GM11168 (cell line): ENCODE measurements at regions not wholly inside any gene's neighbourhood (a gene's known extent, or its start where the extent isn't known, plus 50 kb on each side); places are given as distances from the start of the nearest gene placed in this dataset.

Source experiments
- in situ Hi-C: fragments of 300-500 bp; cut with MboI; formaldehyde crosslinking; loops from one replicate; pipeline ENCODE4 v1.12.0; 2022; ENCODE audit warnings: low sequenced_read_pairs; ENCODE audit not compliant: unreplicated experiment

DNA sequence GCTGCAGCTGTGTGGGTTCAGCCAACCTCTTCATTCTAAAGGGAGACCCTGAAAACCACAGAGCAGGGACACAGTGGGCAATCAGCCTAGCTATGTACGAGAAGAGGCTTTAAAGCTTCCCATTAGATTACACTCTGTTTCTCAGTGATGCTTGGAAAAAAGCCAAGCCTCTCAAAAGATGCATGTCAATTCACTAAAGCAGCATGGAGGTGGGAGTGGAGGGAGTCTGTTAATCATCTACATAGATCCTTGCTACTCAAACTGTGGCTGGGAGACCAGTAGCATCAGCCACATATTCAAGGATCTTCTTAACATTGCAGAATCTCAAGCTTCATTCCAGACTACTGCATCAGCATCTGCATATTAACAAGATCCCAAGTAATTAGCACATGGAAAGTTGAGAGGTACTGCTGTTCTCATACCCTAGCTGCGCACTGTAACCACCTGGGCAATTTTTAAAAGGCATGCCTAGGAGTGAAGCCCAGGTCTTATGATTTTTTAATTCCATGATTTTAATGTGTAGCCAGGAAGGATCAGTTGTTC is 305.9 kb downstream of the PMP22 start:
- in situ Hi-C loops, result no loop called here

DNA sequence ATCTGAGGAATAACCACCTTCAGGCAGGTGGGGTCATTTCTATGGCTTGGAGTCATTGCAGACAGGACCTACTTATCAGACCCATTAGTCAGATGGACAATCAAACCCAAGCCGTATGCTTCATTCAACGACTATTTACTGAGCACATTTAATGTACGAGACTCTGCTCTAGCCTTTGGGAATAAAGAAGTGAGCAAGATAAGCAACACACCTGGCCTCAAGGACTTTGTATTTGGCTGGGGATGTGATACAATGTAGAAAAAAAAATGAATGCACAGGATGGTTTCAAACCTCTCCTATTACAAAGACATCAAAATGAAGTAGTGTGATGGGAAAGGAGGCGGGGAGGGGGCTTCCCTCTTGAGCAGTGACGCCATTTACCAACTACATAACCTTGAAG is 311.7 kb downstream of the PMP22 start:
- in situ Hi-C loops, result no loop called here

DNA sequence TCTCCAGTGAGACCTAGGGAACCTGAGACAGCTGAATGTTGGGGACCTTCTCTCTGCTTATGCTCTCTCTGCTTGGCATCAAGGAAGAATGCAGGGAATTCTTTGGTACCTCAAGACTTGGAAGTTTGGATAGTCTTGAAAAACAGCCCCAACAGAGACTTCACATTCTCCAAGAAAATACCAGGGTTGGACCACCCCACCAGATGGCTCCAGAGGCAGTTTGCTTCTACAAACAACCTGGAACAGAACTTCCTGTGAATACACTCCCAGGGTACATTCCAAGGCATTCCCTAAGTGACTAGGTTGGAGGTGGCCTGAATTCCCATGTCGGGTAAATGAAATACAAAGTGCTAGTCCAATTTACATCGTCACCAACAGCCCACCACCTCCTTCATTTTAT is 314.4 kb downstream of the PMP22 start:
- in situ Hi-C loops, result no loop called here

DNA sequence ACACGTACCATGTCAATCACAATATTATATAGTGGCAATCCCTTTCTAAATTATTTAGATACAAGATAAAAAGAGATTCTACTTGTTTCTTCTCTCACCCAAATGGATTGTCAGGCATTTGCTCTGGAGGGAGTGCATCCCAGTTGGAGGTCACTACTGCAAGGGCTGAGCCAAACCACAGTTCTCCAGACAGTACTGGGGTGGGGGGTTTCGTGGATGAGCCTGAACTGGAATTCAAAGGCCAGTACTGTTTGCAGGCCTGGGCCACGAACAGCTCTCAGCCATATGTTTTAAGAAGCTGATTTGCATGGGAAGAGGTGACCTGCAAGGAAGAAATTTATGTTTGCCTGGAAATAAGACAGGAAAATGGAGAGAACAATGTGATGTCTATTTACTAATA is 314.9 kb downstream of the PMP22 start:
- in situ Hi-C loops, result no loop called here

DNA sequence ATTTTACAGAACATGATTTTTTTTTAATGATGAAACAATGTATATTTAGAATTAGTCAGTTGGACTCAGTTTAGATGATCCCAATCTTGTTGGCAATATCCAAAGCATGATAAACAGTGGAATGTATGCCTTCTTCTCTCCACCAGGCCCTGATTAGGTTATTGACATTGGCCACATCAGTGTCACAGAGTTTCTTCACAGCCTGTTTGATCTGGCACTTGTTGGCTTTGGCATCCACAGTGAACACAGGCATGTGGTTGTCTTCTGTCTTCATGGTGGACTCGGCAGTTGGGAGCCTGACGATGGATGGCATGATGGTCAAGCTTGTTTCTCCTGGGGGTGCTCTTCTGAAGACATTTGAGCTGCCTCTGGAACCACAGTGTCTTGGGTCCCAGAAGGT is 317.5 kb downstream of the PMP22 start:
- in situ Hi-C loops, result no loop called here

DNA sequence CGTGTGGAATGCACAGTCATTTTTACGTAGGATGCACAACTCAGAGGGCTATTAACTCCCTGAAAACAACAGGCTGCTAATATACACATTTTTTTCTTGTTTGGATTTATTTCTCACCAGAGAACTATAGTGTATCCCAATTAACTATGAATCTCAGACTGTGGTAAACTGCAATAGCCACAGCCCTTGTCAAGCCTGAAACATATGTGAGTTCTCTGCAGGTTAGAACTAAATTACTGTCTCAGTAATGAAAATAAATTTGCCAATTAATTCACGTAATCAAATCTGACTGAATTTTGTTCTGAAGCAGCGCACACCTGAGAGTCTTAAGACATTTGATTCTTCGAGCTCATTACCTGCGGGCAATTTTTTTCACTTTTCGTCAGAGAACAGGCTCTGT is 318.6 kb downstream of the PMP22 start:
- in situ Hi-C loops, result no loop called here

DNA sequence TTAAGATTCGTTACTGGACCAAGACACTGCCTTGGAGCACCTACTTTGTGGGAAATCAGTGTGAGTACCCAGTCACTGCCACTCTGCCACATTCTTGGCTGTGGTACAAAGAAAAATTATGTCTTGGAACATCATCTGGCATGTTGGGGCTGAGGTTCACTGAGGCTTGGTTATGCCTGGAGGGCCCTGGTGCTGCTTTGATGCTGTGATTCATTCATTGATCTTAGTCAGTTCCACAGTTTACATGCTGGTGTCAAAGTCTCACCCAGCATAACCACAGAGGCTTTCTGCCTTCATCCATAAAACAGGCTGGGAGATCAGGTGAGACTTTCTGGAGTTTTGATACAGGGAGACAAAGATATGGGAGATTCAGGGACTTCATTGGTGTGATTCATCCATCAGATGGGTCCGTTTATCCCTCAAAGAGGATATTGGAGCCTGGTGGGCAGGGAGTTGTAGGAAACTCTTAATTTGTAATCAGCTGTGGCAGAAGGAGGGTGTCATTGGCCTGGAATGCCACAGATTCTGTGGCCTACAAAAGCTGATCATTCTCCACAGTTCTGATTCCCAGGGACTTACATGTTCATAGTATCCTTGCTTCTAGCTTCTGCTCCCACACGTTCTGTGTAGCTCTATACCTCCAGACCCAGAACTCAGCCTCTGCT is 322.5 kb downstream of the PMP22 start:
- in situ Hi-C loops, result no loop called here

DNA sequence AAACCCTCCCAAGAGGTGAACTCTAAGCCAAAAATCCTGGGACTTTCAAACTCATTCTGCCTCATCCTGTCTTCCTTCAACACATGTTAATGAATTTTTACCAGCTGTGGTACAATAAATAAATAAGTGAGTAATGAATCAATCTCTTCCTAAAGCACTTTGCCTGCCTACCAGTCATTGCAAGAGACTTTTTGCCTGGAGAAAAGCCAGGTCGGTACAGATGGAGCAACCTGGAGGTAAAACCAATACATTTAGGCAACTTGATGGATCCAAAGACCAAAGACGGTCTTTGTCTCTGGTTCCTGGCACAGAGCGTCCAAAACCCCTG is 324.2 kb downstream of the PMP22 start:
- in situ Hi-C loops, result no loop called here

DNA sequence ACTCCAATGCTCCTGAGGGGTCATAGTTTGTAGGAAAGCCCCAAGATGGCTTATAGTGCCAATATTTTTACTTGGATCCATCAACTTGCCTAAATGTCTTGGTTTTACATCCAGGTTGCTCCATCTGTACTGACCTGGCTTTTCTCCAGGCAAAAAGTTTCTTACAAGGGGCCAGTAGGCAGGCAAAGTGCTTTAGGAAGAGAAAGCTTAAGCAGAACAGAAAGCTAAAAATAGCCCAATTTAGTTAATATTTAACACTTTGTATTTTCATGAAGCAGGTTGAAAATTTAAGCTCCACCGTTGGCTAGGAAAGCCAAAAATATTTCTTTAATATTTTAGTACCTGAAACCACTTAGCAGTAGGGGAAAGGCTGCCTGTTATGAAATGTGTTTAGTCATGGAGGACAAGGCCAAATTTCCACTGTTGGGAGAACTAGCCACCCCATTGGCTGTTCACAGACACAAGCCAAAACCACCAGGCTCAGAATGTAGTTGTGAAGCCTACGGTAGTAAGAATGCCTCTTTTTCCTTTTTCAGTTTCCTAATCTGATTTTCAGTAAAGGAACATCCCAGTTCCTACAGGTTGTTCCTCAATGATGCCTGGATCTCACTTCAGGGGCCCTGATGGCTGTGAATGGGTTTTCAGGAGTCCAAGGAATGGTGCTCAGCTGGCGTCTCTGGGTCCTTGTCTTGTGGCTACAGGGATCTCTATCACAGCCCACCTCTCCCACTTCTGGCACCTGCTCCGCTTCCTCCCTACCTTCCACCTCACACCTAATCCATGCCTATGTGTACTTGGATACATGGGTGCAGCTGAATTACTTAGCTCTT is 324.8 kb downstream of the PMP22 start:
- in situ Hi-C loops, result no loop called here

DNA sequence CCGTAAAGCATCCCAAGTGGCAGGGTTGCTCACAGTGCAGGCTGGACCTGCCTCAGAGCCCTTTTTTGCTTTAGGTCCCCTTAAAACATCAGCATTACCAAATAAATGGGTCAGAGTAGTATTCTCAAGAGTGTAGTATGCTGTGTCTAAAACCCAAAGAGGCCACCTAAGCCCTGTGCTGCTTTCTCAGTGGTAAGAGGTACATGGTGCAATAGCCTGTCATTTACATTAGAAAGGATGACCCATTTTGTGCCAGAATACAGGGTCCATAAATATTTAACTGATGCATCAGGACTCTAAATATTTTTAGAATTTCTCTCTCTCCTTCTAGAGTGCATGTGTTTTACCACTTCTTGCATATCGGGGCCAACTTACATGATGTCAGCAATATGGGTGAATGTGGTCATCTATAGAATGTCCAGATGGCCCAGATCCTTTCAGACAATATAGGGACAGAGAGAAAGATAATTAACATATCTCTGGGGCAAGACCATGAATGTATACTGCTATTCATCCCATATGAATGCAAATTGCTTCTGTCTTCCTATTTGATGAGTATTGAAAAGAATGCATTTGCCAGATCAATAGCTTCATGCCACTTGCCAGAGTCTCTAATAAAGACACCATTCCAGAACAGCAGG is 329.2 kb downstream of the PMP22 start:
- in situ Hi-C loops, result no loop called here

DNA sequence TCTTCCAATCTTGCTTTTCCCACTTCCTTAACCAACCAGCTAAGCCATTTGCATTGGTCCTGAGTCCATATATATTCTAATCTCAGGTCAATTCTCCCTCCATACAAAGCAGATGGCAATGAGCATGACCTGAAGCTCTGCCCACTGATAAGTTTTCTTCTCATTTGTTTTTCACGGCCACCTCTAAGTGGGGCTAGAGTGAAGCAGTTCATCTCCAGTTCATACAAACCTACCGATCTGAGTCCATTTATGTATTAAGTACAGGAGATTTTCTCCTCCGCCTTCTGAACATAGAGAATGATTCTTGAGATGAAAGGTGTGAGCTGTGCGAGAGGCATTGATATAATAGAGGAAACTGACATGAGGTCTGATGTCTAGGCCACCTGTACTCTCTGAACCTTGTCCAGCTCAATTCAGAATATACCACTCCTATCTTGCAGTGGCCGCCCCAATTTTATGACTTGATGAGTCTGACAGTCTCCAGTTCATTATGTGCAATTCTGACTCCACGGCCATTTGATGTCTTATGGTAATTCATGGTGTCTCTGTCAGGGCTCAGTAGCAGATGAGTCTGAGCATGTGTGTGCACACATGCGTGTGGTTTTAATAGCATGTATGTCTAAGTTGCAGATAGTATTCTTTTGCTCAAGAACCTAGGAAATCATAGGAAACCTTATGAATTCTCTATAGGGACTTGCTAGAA is 329.8 kb downstream of the PMP22 start:
- in situ Hi-C loops, result no loop called here

DNA sequence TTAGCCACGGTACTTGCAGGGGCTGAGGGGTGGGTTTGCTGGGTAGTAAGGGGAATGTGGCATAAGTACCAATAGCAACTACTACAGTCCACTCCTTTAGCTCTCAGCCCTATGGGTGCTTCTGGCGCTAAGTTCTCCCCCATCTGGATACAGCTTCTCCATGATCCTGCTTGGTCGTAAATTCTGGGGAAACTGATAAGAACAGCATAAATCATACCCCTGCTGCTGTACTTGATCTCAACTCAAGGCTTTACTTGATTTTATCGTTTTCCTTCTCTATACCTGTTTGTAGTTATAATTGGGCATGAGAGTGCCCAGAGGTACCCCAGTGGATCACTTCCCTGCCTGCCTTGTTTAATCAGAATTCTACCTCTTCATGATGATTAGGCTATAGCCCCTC is 331.4 kb downstream of the PMP22 start:
- in situ Hi-C loops, result no loop called here

DNA sequence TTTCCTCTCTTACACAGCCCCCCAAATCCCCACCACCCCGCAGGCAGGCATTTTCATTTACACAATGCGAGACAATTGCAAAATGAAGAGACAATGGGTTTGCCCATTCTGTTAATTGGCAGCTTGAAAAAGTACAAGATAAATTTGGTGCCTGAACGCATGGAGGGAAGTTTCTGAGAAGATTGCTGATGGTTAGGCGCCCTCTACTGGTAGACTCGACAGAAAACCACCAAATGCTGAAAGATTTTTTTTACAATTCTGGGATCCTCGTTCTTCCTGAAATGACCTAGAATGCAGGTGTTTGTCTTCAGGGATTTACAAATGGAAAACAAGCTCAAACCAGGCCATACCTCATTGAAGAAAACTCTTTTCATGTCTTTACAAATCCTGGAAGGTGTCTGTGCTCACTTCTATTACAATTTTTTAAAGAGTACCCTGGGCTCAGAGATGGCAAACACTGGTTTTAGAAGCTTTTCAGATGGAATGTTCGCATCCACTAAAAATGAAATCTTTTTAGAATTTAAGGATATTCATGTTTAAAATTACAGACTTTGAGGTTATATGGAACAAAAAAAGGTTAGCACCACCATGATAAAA is 338.5 kb downstream of the PMP22 start:
- in situ Hi-C loops, result no loop called here

DNA sequence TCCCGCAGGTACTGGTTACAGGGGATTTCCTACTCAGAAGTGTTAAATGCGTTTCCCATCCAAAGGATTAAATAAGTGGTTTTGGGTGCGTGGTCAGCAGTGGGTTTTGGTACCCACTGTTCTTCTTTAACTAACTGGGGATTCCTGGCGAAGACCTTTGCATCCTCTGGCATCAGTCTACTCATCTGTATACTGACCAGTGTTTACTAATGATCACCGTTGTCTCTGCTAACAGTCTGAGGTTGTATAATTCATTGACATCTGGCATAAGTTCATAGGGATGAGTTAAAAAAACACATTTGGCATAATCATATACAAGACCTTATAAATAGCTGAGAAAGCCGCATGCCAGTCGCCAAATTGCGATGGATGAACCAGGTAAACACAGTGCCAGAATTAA is 339.1 kb downstream of the PMP22 start:
- in situ Hi-C loops, result no loop called here

DNA sequence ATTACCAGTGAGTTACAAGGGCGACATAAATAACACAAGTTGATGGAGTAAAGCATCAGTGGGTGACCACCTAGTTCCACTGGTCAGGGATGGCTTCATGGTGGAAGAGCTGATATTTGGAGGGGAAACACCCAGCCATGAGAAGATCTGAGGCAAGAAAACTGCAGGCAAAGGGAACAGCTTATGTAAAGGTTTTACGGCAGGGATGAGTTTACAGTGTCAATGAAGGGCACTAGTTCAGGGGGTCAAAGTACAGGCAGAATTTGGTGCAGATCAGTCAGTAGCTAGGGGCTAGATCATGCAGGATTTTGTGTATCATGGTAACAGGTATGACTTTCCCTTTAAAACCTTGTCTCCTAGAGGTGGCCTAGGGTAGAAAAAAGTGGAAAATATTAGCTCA is 339.6 kb downstream of the PMP22 start:
- in situ Hi-C loops, result no loop called here

DNA sequence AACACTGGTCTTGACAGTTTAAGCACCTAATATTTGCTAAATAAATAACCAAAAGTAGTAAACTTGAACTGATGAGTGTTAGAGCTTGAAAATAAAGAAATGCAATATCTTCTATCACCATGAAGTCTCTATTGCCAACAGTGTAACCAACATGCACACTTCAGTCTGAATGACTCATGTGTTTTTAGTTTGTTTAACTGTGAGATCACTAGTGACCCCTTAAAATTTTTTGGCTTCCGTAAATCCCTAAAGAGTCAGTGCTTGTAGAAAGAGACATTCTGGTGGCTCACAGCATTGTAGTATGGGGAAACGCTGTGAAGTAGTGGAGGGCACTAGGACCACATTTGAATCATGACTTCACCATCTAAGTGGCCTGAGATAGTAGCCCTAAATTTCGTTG is 341.1 kb downstream of the PMP22 start:
- in situ Hi-C loops, result loop anchor here (5.0 kb wide), 1 partner anchor 1327 kb away; no protein-coding TSS in a partner anchor

DNA sequence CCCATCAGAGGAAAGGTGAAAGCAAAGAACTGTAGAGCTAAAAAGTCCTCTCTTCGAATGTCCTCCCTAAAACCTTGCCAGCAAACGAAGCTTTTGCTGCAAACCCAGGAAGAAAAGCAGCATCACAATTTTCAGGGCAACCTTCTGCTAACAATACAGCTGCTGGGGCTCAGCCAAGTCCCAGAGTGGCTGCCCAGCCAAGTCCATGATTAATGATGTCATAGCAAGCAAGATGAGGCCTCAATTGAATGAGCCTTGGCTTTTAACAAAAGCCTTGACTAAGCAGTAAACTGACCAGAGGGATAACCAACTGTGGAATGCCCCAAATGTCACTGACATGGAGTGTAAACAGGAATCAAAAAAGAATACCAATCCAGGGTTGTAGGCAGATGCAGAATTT is 342.7 kb downstream of the PMP22 start:
- in situ Hi-C loops, result loop anchor here (5.0 kb wide), 1 partner anchor 1325 kb away; no protein-coding TSS in a partner anchor

DNA sequence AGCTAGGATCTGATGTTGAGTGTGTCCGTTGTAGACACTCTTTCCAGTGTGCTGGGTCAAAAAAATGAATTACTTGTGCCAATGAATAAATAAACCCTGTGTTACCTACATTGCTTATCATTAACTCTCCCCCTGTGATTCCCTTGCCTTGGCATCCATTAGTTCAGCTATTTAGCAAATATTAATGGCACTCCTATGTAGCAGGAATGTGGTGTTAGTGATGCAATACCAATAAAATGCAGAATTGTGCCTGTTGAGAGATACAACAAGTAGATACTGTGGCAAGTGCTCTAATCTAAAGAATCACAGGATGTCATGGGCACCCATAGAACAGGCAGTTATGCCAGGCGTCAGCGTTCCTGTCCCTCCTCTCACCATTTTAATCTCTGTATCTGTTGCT is 343.2 kb downstream of the PMP22 start:
- in situ Hi-C loops, result loop anchor here (5.0 kb wide), 1 partner anchor 1325 kb away; no protein-coding TSS in a partner anchor

DNA sequence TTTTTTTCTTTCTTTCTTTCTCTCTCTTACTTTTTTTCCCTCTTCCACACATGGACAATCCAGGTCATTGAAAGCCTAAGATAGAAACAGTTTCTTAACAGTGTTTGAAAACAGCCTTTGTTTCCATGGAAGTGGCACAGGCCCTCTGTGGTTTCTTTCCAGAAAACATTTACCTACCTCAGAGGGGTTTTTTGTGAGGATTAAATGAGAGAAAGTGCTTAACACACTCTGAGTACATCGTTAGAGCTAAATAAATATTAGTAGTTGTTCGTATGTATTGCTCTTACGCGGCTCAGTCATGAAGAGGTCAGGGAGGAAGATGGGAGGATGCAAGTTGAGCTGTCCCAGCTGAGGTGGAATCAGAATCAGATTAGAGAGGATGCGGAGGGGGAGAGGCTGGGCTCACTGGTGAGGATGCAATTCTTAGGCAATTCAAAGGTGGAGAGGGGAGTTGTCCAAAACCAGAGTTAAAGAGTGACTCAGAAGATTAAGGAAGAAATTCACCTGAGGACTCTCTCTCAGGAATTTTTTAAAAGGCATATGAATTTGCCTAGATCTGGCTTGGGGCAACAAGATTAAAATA is 345.4 kb downstream of the PMP22 start:
- in situ Hi-C loops, result loop anchor here (5.0 kb wide), 1 partner anchor 1322 kb away; no protein-coding TSS in a partner anchor

DNA sequence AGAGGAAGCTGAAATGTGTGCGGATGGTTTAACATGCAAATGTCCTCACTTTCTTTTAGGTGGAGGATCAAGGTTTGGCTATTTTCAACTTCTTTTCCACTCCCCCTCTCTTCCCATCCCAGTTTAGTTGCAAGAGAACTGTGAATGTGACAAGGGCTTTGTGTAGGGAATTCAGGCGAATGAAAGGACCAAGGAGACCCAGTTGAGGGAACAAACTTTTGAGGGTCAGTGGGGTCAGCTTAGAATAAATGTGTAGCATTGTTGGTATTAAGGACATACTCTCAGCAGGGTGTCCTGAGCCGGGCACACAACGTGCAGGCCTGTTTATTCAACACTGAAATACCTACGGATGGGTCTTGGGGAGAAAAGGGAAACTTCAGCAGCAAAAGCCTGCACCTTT is 346.0 kb downstream of the PMP22 start:
- in situ Hi-C loops, result no loop called here
